Uterus (tissue), 2 donors: ENCODE measurements at regions not wholly inside any gene's neighbourhood (a gene's known extent, or its start where the extent isn't known, plus 50 kb on each side); places are given as distances from the start of the nearest gene placed in this dataset.
"Not testable (repeated sequence)": the region's sequence is repeated elsewhere in the genome, so short reads cannot be mapped to it uniquely, and the experiment has no call there.

Experiments
- POLR2A ChIP-seq, 2 donors: fragments of 450-650 bp; IDR thresholded peaks; one replicate each; pipeline ENCODE4 v1.6.1; 2016; ENCODE audit warnings: antibody characterized with exemption in 2 of 2, mild to moderate bottlenecking in 1 of 2, moderate library complexity in 1 of 2
- TF ChIP-seq, protein P1 (sequence below), 4 experiments: fragments of 200-600 bp in 2 of 4; fragments of 450-650 bp in 2 of 4; sonication (generic) in 2 of 4; IDR thresholded peaks; one replicate each; pipeline ENCODE4 v1.5.1; 2016 to 2019; ENCODE audit warnings: antibody characterized with exemption in 4 of 4, mild to moderate bottlenecking in 2 of 4, moderate library complexity in 1 of 4

DNA sequence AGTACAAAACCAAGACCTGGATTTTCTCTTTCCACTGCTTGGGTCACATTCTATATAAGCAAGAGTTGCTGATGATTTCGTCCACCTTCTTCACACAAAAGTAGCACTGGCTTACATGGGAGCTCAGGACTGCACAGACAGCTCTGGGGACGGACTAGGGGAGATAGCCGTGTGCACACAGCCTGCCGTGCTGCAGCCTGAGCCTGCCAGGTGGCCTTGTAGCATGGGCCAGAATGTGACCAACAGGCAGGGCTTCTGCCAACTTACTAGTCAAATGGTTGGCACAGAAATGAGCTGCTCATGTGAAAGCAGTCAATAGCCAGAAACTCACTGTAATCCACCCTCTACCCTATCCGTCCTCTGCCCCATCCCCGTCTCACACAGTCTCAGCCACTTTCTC is 299.0 kb downstream of the ANAPC1 start:
- not testable (repeated sequence) for TF ChIP-seq POLR2A (IDR thresholded peaks at IDR 0.05)
- TF ChIP-seq, protein P1, sequence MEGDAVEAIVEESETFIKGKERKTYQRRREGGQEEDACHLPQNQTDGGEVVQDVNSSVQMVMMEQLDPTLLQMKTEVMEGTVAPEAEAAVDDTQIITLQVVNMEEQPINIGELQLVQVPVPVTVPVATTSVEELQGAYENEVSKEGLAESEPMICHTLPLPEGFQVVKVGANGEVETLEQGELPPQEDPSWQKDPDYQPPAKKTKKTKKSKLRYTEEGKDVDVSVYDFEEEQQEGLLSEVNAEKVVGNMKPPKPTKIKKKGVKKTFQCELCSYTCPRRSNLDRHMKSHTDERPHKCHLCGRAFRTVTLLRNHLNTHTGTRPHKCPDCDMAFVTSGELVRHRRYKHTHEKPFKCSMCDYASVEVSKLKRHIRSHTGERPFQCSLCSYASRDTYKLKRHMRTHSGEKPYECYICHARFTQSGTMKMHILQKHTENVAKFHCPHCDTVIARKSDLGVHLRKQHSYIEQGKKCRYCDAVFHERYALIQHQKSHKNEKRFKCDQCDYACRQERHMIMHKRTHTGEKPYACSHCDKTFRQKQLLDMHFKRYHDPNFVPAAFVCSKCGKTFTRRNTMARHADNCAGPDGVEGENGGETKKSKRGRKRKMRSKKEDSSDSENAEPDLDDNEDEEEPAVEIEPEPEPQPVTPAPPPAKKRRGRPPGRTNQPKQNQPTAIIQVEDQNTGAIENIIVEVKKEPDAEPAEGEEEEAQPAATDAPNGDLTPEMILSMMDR (IDR thresholded peaks at IDR 0.05) = not testable (repeated sequence)
